TTC549 (cell line): ENCODE measurements at regions not wholly inside any gene's neighbourhood (a gene's known extent, or its start where the extent isn't known, plus 50 kb on each side); places are given as distances from the start of the nearest gene placed in this dataset.
A peak's percentile ranks its signal among the peaks of the same experiment; 100 is the strongest.

Source experiments
- FAIRE-seq: peaks from 2 replicates; lab custom pipeline; 2012; peaks lifted over from hg19 to GRCh38; lab: Jason Lieb, UNC

DNA sequence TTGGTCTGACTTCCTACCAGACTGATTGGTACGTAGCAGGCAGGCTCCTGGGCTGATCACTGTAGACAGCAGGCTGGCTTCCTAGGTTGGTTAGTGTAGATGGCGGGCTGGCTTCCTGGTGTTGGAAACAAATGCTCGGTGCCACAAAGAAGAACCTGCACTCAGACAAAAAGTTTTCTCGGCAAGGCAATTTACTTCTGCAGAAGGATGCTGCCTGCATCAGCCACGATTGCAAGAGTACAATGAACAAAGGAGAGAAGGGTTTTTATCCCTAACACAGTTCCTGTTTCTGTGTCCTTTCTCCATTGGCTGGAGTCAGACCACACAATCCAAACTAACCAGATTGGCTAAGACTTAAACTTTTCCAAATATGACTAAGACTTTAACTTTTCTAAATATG, 123.6 kb upstream of the PPP2R2D start:
- FAIRE-seq: no peak

DNA sequence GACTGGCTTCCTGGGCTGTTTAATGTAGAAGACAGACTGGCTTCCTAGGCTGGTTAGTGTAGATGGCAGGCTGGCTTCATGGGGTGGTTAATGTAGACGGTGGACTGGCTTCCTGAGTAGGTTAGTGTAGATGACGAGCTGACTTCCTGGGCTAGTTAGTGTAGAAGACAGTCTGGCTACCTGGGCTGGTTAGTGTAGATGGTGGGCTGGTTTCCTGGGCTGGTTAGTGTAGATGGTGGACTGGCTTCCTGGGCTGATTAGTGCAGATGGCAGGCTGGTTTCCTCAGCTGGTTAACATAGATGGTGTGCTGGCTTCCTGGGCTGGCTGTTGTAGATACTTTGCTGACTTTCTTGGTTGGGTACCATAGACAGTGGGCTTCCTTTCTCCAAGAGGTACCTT, 122.9 kb upstream of the PPP2R2D start:
- no peak for FAIRE-seq

DNA sequence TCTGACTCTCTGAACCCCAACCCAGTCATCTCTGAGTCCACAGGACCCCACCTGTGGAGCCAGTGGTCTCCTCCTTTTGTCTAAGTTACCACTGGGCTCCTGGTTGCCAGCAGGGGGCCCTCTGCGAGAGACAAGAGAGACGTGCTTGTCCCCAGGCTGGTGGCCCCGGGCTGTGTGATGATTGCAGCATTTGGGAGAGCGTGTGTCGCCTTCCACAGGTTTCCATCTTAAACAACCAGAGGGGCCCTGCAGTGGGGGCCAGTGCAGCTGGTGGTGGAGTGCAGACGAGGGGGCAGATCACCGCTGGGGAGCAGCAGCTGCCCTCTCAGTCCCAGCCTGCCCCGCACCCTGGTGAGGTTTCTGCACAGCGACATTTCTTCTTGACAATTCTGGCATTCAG, 122.4 kb upstream of the PPP2R2D start:
- FAIRE-seq: no peak

DNA sequence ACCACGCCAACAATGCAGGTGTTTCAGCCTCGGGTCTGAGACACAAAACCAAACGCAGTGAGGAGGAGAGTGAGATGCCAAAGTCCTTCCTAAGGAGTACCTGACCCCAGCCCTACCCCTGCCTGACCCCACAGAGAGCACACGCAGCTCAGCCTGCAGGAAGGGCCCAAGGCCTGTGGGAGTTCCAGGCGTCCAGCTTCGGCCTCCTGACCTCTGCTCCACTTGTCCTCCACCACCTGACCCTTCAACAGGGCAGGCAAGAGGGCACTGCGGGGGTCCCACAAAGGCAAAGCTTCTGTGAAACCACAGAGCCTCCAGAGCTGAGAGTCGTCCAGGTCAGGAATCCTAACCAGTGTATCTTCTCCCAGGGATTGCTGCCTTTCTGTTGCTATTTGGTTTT, 122.0 kb upstream of the PPP2R2D start:
- FAIRE-seq: no peak

DNA sequence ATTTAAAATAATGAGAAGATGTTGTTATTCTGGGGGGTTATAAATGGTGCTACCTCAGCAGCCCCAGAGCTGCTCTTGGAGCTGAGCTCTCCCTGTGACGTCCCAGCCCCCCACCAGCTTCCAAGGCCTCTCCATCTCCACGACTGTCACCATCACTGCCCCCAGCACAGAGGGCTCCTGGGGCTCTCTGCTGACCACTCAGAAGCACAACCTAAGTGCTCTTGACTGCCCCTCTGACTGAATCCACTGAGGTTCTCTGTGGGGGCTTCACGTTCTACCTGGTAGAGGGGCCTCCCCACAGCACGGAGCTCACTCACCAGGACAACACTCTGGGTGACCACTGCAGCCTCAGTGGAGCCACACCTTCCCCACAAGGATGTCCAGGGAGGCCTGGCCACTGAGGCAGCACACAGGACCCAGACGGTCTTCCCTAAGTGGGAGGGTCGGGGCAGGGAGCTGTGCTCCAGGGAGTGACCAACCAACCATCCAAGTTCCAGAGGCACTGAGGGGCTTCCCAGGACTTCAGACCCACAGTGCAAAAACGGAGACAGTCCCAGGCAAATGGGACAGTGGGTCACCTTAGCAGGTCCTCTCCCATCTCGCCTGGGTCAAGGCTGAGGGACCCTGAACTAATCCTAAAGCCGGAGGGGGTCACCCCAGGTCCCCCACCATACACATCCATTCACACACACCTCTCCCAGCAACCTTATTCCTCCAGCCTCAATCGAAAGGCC, 121.0 kb upstream of the PPP2R2D start:
- FAIRE-seq: no peak

DNA sequence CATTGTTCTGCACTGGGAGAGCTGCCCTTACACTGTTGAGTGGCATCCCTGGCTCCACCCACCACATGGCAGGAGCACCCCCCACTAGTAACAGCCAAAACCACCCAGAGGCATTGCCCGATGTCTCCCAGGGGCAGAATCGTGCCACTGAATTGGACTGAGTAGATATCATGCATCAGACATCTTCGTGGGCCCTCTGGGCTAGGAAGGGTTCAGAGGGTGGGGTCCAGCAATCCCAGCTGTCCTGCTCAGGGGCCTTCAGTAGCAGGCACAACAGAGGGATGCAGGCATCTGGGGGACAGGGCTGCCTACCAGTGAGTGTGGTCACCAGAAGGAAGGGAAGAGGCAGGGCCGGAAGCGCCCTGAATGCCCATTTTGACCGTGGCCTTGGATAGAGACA, 119.7 kb upstream of the PPP2R2D start:
- no peak for FAIRE-seq

DNA sequence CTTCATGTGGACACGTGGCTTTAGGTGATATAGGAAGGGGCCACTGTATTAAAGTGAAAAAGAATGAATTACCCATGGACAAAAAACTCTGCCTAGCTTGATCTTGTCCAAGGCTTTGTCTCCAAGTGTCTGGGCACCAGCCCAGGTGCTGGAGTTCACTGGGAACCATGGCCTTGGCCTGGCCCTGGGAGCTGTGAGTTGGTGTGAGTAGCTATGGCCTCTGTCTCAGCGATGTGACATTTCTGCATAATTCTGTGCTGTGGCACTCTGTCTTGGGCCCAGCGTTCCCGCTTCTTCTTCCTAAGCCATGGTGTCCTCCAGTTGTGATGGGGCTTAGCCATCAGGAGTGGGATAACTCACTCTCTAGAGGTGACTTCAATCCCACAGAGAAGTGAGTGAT, 119.0 kb upstream of the PPP2R2D start:
- no peak for FAIRE-seq

DNA sequence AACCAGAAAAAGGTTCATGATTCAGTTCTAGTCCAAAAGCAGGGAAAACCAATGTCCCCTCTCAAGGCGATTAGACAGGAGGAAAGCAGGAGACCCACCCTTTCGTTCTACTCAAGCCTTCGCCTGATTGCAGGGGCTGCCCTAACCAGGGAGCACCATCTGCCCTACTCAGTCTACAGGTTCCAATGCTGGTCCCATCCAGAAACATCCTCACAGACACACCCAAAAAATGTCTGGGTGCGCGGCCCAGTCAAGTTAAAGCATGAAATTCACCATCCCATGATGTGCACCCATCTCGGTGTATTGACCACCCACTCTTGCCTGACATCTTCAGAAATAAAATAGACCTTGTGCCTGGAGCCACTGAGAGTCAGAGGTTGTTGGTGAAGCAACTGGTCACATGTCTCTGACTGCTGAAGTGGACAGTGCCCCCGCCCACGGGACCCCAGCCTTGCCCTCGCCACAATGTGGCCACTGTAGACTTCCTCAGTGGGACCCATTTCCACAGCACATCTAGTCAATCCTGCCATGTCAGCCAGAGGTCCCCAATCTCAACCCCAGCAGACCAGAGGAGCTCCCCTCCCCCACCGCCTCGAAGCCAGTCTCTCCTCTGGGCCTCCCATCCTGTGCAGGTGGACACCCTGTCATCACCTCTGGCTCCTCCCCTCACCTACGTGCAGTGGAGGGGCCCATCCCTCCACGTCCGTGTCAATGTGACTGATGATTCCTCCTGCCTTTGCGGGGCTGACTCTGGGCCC, 116.3 kb upstream of the PPP2R2D start:
- no peak for FAIRE-seq

DNA sequence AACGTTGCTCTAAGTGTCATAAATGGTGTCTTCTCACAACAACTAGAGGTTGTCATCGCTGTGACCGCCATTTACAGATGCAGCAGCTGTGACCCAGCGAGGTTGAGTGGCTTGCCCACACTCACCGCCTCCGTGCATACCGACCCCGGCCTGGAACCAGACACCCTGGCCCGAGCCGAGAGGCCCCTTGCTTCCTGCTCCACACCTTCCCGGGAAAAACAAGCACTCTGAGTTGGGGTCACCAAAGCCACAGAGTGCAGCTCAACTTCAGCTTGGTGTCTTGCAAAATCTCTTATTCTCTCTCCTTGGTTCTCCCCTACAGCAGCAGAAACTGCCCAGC, 115.7 kb upstream of the PPP2R2D start:
- no peak for FAIRE-seq

DNA sequence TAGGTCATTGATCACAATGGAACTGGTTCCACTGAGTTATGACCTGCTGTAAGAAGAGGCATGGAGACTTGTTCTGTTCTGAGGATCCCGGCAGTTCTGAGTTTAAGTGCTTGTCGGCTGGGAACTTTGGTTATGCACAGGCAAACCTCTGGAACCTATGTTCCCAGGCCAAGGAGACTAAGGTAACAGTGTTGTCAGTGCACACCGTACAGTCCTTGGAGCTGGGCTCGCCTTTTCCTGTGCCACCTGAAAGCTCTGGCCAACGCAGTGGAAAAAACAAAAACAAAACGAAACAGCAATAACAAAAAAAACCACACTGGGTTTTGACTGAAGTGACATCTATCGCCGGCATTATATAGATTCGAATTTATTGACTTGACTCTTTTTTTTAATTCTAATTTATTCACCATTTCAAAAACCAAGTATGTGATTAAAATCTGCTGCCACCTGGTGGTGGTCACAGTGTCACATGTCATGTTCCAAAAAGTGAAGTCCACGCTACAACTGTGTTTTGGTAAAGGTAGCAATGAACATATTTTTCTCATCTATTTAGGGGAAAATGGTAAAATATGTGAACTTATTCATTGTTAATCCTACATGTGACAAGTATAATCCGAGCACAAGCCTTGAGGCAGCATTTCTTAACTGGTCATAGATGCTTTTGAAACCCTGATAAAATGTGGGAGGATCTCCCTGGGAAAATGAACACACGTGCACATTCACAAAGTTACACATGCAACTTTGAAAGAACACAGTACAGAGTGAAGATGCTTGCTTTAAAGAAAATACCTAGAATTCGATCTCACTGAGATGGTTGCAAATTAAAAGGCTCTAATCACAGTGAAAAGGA, 113.8 kb upstream of the PPP2R2D start:
- FAIRE-seq: peak; percentile 36

DNA sequence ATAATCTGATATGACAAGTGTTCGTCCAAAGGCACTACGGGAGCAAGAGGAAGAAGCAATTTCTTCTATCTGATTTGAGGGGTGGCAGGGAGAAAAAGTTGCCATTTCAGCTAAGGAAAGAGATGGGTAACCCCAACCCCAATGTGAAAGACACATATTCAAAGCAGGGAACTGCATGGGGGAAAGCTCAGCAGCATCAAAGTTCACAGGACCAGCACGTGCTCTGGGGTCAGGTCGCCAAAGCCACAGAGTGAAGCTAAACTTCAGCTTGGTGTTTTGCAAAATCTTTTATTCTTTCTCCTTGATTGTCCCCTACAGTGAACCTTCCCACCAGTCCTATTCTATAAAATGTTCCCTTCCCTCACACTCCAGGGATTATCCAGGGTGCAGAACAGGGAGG, 112.8 kb upstream of the PPP2R2D start:
- FAIRE-seq: no peak

DNA sequence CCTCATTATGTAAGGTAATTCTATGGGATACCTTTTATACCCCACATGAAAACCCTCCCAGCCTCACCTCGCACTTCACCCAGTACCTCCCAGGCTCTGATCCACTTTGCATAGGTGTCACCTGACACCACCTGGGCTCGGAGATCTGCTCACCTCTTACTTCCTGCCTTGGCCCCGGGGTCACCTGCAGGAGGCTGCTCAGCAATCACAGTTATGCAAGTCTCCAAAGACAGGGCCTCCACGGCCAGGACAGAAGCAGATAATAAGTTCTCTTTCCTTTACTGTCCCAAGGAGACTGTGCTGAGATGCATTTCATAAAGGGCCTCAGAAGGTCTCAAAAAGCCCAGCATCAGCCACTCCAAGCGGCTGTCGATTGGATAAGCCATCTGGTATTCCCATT, 112.4 kb upstream of the PPP2R2D start:
- no peak for FAIRE-seq

DNA sequence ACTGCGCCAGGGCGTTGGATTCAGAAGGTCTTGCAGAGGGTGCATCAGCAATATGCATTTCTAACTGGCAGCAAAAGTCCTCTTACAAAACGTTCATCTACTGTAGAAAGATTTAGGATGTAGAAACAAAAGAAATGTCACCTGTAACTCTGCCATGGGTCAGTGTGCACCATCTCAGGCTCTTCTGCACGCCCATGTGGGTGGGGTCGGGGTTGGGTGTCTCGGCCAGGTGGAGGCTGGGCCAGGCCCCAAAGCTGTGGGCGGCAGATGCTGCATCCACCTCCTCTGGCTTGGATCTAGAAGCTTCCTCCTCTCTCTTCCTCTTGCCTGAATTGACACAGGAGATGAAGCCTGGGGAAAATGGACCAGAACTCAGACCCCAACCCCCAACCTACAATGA, 111.3 kb upstream of the PPP2R2D start:
- FAIRE-seq: no peak

DNA sequence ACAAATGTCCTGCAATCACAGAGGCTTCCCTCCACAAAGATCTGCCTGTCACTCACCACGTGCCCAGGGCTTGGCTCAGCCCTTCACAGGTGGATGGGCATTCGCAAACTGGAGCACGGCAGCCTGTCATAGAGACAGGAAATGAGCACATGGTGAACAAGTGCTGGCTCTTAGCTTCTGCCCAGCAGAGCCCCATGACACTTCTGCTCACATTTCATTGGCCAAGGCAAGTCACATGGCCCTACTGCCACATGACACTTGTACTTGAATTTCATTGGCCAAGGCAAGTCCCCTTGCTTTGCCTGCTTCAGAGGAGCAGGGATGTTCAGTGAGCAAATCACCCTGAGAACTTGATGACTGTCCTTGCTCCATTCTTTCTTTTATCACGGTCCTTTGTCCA, 110.8 kb upstream of the PPP2R2D start:
- FAIRE-seq: no peak

DNA sequence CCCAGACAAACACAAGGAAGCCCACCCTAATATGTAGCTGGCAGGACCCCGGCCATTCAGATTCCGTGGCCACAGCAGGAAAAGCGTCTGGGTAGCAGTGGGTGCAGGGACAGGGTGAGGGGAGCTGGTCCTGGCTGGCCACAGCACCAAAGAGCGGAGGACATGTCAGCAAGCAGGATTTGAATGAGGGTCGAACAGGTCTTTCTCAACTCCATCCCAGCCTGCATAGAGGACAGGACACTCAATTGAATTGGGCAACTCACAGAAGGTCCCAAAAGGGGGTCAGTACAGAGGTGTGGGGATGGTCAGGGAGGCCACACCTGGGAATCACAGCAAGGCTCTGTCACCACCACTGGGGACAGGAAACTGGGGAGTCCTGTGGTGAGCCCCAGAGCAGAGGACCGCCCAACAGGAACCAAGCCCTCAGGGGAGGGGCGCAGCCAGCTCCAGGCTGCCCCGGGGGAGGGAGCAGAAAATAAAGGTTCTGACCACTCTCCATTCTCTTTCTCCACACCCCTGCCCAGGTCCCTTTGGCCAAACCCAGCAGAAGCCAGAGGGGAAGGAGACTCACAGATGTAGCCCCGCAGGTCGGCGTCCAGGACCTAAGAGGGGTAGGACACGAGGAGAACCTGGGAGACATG, 108.7 kb upstream of the PPP2R2D start:
- FAIRE-seq: no peak

DNA sequence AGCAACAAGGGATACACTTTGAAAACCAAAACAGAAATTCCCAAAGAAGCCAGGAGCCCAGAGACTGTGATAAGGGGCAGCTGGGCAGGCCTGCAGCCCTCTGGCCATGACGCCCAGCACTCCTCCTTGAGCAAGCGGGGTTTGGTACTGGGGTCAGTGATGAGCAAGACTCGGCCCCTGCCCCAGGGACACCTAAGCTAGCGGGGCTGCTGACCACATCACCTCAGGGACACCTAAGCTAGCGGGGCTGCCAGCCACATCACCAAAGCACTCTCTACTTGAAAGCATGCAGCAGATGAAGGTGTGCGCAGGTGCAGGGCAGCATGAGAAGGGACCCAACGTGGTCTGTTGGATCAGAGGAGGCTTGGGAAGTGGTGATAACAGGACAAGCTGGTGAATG, 108.0 kb upstream of the PPP2R2D start:
- no peak for FAIRE-seq

DNA sequence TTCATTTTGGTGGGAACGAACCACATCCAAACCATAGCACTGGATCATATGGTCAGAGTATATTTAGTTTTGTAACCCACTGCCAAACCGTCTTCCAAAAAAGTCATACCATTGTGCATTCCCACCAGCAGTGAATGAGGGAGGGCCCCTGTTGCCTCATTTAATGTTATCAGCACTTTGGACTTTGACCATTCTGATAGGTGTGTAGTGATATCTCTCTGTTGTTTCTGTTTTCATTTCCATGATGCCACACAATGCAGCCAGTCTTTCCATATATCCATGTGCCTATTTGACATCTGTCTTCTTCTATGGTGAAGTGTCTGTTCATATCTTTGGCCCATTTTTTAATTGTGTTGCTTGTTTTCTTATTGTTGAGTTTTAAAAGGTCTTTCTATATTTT, 105.0 kb upstream of the PPP2R2D start:
- FAIRE-seq: no peak

DNA sequence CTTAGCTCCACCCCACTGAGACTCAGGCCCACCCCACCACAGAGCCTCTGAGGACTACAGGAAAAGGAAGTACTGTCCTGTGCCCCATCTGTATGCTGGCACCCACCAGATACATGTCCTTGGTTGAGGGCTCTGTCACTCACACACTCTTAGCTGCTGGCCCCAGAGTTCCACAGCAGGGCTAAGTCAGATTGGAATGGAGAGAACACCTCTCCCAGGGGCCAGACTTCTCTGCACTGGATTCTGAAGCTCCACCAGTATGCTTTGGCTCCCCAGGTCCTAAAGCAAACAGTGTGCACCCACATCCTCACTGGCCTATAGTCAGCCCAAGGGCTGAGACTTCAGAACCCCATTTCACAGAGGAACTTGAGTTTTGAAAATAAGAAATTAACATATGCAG, 103.2 kb upstream of the PPP2R2D start:
- no peak for FAIRE-seq

DNA sequence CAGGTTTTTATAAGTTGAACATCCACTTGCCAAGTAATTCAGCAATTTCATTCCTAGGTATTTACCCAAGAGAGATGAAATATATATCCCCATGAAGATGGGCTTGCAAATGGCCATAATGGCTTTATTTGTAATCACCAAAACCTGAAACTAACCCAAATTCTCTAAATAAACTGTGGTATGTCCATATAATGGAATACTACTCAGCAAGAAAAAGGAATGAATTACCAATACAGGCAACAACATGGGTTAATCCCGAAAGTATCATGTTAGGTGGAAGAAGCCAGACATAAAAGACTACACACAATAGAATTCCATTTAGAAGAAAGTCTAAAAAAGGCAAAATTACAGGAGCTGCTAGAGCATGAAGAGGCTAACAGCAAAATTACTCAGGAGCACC, 101.4 kb upstream of the PPP2R2D start:
- no peak for FAIRE-seq

DNA sequence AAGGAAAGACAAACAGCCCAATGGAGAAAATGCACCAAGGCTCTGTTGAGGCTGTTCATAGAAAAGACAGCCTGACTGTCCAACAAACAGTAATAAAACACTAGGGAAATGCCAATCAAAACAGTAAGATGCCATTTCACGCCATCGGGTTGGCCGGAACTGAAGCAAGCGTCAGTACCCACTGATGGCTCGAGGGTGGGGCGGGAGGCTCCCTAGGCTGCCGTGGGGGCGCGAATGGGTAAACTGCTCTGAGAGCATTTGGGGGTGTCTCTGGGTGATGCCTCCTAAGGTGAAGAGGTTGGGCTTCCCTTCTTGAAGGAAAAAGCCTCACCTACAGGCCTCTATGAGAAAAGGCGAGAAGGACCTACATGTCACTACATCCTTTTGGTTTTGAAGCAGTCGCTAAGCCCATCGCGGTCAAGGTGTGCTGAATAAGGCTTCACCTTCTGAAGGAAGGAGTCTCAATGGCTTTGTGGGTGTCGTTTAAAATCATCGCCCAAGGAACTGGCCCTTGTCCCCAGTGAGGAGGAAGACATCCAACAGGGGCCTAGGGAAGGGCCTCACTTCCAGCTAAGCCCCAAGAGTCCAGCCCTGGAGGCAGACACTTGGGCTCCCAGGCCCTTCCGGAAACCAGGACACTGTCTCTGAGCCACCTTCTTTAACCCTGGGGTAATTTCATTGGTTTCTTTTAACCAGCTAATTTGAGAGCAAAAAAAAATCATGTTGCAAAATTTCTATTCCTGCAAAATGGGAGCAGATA, 98.5 kb upstream of the PPP2R2D start:
- FAIRE-seq: no peak

DNA sequence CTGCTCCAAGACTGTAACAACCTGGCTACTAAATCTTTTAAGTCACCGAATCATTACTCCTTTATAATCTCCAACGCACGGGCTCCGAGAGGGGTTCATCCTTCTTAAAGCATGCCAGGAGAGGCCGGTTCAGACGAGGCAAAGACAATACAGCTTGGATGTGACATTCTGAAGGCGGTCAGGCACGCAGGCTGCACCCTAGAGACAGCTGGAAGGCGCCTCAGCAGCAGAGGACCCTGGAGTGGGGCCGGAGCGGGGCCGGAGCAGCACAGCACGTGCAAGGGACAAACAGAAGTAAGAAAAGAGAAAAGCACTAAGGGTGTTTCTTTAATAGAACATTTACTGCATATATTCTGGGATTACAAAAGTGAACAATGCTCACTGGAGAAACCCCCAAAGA, 97.8 kb upstream of the PPP2R2D start:
- FAIRE-seq: no peak

DNA sequence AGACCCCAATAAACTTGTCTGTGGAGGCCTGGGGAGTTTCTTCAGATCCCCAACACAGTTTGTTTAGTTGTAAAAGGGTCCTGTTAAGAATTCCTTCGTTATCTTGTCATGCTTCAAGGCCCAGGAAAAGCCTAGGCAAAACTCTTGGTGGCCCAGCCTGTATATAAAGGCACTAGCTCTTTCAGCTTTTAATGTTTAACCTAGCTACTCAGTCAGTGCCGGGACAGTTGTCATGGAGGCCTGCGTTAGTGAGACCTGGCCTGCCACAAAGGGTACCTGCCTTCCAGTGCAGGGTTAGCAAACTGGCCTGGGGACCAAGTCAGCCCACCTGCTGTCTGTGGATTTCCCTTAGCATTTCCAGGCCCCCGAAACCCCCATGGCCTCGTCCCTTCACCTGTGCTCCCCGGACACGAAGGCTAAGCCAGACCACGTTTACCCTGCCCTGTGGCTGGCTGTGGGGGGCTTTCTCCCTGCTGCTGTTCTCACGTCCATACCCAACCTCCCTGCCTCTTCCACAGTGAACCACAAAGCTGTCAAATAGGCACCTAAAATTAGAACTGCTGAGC, 96.9 kb upstream of the PPP2R2D start:
- FAIRE-seq: no peak
